ENCODE measurements at regions not wholly inside any gene's neighbourhood (a gene's known extent, or its start where the extent isn't known, plus 50 kb on each side); places are given as distances from the start of the nearest gene placed in this dataset.
A peak's percentile ranks its signal among the peaks of the same experiment; 100 is the strongest.
"Not testable (repeated sequence)": the region's sequence is repeated elsewhere in the genome, so short reads cannot be mapped to it uniquely, and the experiment has no call there.

DNA sequence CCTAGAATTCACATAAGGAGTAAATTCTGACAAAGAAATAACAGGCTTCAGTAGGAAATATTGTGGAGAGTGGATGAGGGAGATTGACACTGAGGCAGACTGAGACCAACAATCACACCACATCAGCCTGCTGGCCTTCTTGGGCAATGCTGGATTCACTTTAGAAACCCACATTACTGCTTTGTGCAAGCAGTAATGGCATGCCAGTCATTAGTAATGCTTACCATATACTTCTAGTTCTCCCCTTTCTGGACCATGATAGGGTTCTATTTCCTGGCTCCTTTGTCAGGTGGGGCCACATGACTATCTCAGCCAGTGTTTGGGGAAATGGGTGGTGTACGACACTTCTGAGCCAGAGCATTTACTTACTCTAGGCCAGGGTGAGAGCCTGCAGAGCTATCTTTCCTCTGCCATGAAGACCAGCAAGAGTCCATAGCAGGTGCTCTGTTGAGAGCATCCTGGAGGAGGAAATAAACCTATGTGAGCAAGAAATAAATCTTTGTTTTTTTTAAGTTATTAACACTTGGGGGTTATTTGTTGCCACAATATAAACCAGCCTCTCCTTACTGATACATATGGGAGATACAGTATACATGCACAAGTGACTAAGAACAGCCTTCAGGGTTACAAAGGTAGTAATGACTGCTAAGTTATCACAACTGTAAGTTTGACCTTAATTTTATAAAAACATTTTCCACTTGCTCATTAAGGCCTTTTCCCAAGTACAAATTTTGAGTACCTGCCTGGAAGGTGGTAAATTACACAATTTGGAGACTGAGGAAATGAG, 89.3 kb upstream of the TANK start:
- no peak for DNase-seq

DNA sequence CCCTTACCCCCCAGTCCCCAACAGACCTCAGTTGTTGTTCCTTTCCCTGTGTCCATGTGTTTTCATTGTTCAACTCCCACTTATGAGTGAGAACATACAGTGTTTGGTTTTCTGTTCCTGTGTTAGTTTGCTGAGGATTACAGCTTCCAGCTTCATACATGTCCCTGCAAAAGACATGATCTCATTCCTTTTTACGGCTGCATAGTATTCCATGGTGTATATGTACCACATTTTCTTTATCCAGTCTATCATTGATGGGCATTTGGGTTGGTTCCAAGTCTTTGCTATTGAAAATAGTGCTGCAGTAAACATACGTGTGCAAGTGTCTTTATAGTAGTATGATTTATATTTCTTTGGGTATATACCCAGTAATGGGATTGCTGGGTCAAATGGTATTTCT, 87.8 kb upstream of the TANK start:
- not testable (repeated sequence) for DNase-seq

DNA sequence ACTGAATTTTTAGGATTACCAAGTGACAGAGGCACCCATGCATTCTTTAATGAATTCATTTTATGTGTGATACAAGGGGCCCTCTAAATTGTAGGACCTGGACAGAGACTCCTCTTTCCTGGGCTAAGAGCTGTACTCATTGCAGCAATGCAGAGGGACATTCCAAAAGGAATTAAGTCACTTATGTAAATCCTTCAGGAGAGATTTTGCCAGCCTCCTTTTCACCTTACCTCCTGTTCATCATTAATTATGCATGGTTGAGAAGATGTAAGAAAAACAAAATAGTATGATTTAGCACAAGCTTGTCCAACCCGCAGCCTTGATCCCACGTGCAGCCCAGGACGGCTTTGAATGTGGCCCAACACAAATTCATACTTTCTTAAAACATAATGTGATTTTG, 84.5 kb upstream of the TANK start:
- DNase-seq: no peak

- no peak for DNase-seq
These were observed 83.3 kb upstream of the TANK start for GRCh38 chr2:161076936-161077335.

DNA sequence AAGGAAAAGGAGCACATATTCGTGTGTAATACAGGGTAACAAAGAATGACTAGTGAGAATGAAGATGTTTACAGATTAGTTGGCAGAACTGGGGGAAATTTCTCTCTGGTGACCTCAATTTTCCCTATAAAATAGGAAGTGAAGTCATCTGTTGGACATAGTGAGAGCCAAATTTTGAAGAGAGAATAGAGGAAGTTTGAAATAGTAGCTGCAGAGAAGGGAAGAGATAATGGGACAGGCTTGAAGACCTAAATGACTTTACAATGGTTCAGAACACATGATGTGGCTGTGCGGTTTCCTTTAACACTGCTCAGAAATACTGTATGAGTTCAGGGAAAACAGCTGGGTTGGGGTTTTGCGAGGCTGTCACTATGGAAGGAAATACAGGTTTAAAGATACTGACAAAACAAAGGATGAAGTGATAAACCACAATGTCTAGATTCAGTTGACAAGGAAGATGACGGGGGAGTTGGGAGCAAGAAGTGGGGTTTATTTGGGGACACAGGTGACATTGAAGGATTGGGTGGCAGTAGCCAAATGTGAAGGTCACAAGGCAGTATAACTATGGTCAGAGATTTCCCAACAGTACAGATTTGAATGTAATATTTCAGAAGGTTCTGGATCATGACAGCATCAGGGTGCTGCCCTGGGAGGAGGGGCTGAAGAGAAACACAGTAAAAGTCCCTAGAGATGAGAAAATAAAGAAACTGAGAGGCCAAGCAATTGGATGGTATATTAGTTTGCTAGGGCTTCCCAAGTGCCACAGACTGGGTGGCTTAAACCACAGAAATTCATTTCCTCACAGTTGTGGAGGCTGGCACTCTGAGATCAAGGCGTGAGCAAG, 82.6 kb upstream of the TANK start:
- DNase-seq: peak; percentile 22

DNA sequence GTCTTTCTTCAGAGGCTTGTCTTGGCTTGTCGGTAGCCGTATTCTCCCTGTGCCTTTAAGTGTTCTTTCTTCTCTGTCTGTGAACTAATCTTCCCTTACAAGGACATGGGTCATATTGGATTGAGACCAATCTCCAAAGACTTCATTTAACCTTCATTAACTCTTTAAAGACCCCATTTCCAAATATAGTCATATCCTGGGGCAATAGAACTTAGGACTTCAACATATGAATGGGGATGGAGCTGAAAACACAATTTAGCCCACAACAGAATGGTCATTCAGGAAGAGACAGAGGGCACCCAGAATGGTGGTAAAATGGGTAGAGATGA, 82.1 kb upstream of the TANK start:
- no peak for DNase-seq

DNA sequence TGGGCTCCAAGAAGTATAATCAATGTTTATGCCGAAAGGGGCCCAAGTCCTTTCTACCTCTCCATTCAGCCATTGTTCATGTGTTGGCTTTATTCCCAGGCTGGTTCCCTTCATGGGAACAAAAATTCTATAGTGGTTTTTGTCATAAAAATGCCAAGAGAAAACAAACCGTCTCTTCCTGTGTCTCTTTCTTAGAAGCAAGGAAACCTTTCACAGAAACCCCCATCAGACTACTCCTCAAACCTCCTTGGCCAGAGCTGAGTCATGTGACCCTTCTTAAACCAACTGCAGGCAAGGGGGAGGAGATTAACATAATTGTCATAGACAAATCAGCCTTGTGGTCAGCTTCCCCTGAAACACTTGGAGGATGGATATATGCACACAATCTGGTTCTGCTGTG, 75.1 kb upstream of the TANK start:
- peak; percentile 8 for DNase-seq

- no peak for DNase-seq
These were observed 71.4 kb upstream of the TANK start for GRCh38 chr2:161088658-161089350.

DNA sequence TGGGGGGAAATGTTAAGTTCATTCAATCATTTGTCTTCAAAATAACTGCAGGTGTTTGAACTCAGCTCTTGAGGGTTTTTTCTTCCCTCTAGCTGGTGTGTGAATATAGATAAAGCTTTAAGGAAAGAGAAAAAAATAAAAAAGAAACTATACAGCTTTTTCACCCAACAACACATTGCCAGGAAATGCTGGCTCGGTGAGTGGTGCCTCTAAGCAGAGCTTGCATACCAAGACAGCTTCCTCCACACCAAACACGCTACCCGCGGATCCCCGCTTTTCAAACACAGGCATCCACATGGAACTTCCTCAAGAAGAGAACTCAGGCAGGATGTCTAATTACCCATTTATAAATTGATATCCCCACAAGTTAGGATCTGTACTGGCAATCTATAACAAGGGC, 69.8 kb upstream of the TANK start:
- DNase-seq: peak; percentile 36

DNA sequence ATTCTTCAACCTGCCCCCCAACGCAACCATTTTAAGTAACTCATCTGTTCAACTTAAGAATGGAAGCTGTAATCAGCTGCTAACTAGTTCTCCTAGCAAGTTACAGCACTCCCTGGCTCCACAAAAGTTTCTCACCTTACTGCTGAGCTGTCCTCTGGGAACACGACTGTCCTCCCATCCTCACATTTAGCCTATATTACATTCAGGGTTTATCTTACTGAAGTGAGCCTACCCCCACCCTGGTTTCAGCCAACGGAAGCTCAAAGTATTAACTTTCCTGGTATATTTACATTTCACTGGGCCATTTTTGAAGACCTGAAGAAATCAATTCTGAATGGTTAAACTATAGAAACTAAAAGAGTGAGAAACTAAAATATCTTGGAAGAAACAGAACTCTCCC, 64.9 kb upstream of the TANK start:
- DNase-seq: no peak

DNA sequence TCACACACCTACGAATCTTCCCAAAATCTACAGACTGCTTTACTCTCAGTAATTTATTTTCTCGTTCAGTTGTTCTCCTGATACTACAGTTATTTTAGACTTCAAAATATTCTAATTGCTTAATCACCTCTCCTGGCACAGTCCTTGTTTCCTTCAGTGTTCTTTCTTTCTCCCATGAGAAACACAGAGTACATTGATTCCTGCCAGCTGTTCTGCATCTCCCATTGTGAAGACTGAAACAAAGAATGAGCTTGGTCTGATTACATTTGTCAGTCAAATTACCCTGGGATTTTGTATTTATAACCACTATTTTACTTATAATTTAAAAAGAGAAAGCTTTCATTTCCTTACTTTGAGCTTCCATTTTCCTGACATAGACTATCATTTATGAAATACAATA, 63.9 kb upstream of the TANK start:
- DNase-seq: peak; percentile 14

GRCh38 chr2:161097157-161097556, 63.1 kb upstream of the TANK start:
- DNase-seq: no peak

GRCh38 chr2:161100211-161100895, 59.9 kb upstream of the TANK start:
- DNase-seq: no peak

DNA sequence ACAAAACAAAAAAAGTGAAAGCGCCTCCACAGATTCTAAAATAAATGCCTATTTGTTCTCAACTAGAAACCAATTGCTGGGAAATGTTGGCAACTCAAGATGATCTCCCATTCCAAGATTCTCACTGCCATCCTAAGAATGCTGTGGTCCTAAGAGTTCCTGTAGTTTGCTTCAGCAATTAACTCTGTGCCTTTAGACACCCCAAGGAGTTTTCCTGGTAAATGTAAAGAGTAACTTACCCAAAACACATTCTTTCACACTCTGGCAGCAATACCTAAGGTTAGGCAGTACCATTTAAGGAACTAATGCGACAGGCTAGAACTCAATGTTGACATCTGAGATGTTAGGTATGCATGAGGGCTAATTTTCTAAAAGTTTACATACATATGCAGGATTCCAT, 58.8 kb upstream of the TANK start:
- no peak for DNase-seq

- peak; percentile 46 for DNase-seq
These were observed 57.3 kb upstream of the TANK start for GRCh38 chr2:161102770-161103450.

DNA sequence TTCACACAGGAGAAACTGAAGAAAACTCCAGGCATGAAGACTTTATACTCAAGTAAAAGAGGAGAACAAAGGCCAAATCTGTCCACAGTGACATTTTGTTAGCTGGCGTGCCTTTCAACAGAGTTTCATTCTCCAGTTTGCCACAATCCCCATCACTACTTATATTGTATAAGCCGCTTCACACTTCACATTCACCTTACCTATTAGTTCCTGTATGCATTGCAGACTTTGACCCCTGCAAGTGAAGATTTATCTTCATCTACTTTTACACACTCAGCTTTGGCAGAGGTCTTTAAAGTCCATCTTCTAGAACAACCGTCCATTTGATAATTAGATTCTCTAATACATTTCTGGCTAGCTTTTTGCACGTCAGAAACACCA, 56.8 kb upstream of the TANK start:
- DNase-seq: no peak

- DNase-seq: no peak
These were observed 56.1 kb upstream of the TANK start for GRCh38 chr2:161104054-161104553.

DNA sequence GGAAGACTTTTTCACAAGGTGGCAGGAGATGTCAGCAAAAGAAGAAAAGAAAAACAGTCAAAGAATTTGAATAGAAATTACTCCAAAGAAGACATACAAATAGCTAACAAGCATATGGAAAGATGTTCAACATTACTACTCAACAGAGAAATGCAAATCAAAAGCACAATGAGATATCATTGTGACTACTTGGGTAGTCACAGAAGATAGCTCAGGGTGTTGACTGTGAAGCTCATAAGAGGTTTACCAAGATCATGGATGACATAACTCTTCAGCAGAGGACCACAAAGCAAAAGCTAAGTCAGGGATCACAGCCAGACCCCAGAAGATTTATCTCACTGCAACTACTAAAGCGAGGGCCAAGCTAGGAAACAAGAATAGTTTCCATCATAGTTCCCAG, 53.0 kb upstream of the TANK start:
- no peak for DNase-seq
